Activated T-helper 2 cell treated with anti-CD3 and anti-CD28 coated beads, Interferon-gamma antibody, Interleukin-2, Interleukin-4, amounts not matched to agents 10 μg/mL and 5 μg/mL and 100 μg/mL, durations not matched to agents 14 hours and 24 hours and 36 hours (primary cell): ENCODE measurements at regions not wholly inside any gene's neighbourhood (a gene's known extent, or its start where the extent isn't known, plus 50 kb on each side); places are given as distances from the start of the nearest gene placed in this dataset.
"Not testable (repeated sequence)": the region's sequence is repeated elsewhere in the genome, so short reads cannot be mapped to it uniquely, and the experiment has no call there.

Source experiments
- DNase-seq: peaks from one replicate; pipeline ENCODE4 v3.0.0; 2021; ENCODE audit warnings: low spot score
- H3K27ac Mint-ChIP-seq: one replicate; pipeline ENCODE4 v1.8.0; 2021; ENCODE audit warnings: mixed read lengths
- H3K27me3 Mint-ChIP-seq: one replicate; pipeline ENCODE4 v1.8.0; 2021; ENCODE audit warnings: low read depth, mixed read lengths
- H3K36me3 Mint-ChIP-seq: one replicate; pipeline ENCODE4 v1.8.0; 2021; ENCODE audit warnings: low read depth, mixed read lengths
- H3K4me1 Mint-ChIP-seq: one replicate; pipeline ENCODE4 v1.8.0; 2021; ENCODE audit warnings: low read depth, mixed read lengths
- H3K4me3 Mint-ChIP-seq: one replicate; pipeline ENCODE4 v1.8.0; 2021; ENCODE audit warnings: low read depth, mild to moderate bottlenecking, moderate library complexity, mixed read lengths
- H3K9me3 Mint-ChIP-seq: one replicate; pipeline ENCODE4 v1.8.0; 2021; ENCODE audit warnings: mixed read lengths
- intact Hi-C: fragments of 100-400 bp; cut with micrococcal nuclease; formaldehyde crosslinking; loops from one replicate; pipeline ENCODE4 v1.15.1; 2023

DNA sequence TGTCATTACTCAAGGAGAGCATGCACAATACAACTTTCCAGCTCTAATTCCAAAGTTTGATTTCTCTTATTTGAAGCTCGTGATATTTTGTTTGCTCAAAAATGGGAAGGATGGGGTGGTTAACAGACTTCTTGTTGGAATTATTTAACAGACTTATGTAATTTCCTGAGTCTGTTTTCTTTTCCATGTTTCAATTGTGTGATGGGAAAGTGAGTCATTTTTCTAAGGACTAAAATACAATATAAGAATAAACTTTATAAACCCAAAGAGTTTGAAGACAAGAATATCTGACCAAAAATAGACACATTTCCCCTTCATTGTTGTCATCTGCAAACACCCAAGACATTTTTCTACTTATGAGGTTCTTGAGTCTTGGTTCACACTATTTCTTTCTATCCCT is 211.8 kb upstream of the SLITRK5 start:
- Mint-ChIP-seq H3K4me3 (no peak overlapping the region), H3K4me1 (no peaks in the 10 kb centered on the region), H3K27me3 (no peaks in the 10 kb centered on the region), H3K27ac (no peak overlapping the region), H3K36me3 (no peaks in the 10 kb centered on the region), H3K9me3 (peaks cover 40% of the 10 kb centered on the region)
- intact Hi-C loops = no loop called here
- DNase-seq = no peak

- H3K27ac Mint-ChIP-seq = no peak overlapping the region
- H3K36me3 Mint-ChIP-seq = no peaks in the 10 kb centered on the region
- H3K9me3 Mint-ChIP-seq = peaks cover 27% of the 10 kb centered on the region
- H3K4me1 Mint-ChIP-seq = no peaks in the 10 kb centered on the region
- no peak for DNase-seq
- H3K27me3 Mint-ChIP-seq = no peaks in the 10 kb centered on the region
- intact Hi-C loops = no loop called here
- no peak overlapping the region for H3K4me3 Mint-ChIP-seq
These were observed 173.7 kb upstream of the SLITRK5 start for GRCh38 chr13:87497426-87497825.

DNA sequence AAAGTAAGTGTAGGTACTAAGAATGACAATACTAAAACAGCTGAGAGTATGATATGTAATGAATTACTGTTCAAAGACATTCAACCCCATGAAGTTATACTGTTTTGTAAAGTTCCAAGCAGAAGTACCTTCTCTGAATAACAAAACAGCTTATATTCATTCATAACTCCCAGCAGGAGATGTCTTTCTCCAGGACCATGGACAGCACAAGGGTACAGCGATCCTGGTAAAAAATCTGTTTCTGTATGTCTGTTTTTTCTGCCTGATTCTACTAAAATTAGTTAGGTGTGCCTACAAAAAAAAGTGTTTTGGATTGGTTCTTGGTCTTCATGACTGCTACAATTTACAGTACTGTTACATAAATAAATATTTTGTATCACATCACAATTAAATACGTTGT is 172.5 kb upstream of the SLITRK5 start:
- DNase-seq = no peak
- no peak overlapping the region for H3K4me3 Mint-ChIP-seq
- H3K27me3 Mint-ChIP-seq = no peaks in the 10 kb centered on the region
- no peaks in the 10 kb centered on the region for H3K4me1 Mint-ChIP-seq
- peaks cover 26% of the 10 kb centered on the region for H3K9me3 Mint-ChIP-seq
- no peaks in the 10 kb centered on the region for H3K36me3 Mint-ChIP-seq
- intact Hi-C loops = no loop called here
- H3K27ac Mint-ChIP-seq = no peak overlapping the region

- H3K27ac Mint-ChIP-seq = no peak overlapping the region
- no peaks in the 10 kb centered on the region for H3K4me1 Mint-ChIP-seq
- H3K27me3 Mint-ChIP-seq = no peaks in the 10 kb centered on the region
- intact Hi-C loops = no loop called here
- H3K4me3 Mint-ChIP-seq = no peak overlapping the region
- H3K9me3 Mint-ChIP-seq = peaks cover 30% of the 10 kb centered on the region
- no peaks in the 10 kb centered on the region for H3K36me3 Mint-ChIP-seq
- DNase-seq = no peak
These were observed 146.4 kb upstream of the SLITRK5 start for GRCh38 chr13:87524775-87525174.

DNA sequence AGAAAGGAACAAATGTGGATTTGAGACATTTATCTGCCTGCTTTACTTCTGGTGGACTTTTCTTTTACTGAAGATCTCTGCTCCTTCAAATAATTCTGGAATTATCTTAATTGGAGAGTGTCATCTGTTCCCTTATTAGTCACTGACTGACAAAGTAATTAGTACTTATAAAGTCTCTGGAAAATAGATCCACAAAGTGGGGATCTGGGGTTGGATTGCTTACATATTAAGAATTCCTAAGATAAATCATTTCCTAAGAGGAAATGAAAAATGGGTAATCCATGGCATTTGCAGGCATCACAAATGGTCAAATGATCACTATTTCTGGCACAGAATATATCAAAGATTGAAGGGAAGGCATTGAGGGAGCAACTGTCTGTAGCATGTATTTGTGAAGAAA is 137.4 kb upstream of the SLITRK5 start:
- H3K4me1 Mint-ChIP-seq = no peaks in the 10 kb centered on the region
- no peak overlapping the region for H3K27ac Mint-ChIP-seq
- intact Hi-C loops = no loop called here
- DNase-seq = no peak
- no peaks in the 10 kb centered on the region for H3K36me3 Mint-ChIP-seq
- no peak overlapping the region for H3K4me3 Mint-ChIP-seq
- no peaks in the 10 kb centered on the region for H3K27me3 Mint-ChIP-seq
- peaks cover 25% of the 10 kb centered on the region for H3K9me3 Mint-ChIP-seq

DNA sequence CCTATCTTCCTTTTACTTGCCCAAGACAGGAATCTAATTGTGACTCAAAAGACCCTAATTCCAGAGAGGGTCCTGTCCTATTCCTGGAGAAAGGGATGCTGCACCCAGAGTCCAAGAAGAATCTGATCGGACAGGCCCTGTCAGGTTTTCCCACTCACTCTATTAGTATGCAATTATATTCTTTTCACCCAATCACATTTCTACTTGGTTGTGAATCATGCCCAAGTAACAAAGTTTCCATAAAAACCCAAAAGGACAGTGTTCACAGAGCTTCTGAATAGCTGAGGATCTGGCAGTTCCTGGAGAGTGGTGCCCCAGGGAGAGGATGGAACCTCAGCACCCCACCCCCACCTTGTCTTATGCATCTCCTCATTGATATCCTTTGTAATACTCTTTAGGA is 135.3 kb upstream of the SLITRK5 start:
- no peak for DNase-seq
- Mint-ChIP-seq H3K27me3 (no peaks in the 10 kb centered on the region), H3K9me3 (peaks cover 31% of the 10 kb centered on the region), H3K4me1 (no peaks in the 10 kb centered on the region), H3K27ac (no peak overlapping the region), H3K36me3 (no peaks in the 10 kb centered on the region), H3K4me3 (no peak overlapping the region)
- intact Hi-C loops = no loop called here

- Mint-ChIP-seq H3K4me3 (no peak overlapping the region), H3K27me3 (no peaks in the 10 kb centered on the region), H3K9me3 (peaks cover 27% of the 10 kb centered on the region), H3K36me3 (no peaks in the 10 kb centered on the region), H3K27ac (no peak overlapping the region), H3K4me1 (no peaks in the 10 kb centered on the region)
- intact Hi-C loops = no loop called here
- DNase-seq = no peak
These were observed 134.7 kb upstream of the SLITRK5 start for GRCh38 chr13:87536499-87536898.

DNA sequence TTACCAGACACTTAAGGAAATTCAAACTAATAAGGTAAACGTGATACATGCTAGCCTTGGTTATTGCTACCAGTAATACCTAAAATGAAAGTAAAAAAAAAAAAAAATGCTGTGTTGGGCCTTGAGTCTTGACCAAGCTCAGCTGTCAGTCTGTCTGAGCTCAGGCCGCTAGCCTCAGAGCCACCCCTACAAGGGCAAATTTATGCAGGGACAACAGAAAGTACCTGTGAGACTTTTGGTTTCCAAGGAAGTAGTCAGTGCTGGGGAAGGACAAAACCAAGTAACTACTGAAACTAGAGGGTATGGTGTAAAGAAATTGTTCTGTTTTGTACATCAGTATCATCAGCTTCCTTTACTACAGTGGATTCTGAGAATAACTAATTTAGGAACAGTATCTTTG is 134.3 kb upstream of the SLITRK5 start:
- intact Hi-C loops = no loop called here
- no peak for DNase-seq
- H3K27me3 Mint-ChIP-seq = no peaks in the 10 kb centered on the region
- peaks cover 27% of the 10 kb centered on the region for H3K9me3 Mint-ChIP-seq
- no peaks in the 10 kb centered on the region for H3K4me1 Mint-ChIP-seq
- H3K4me3 Mint-ChIP-seq = no peak overlapping the region
- H3K27ac Mint-ChIP-seq = no peak overlapping the region
- H3K36me3 Mint-ChIP-seq = no peaks in the 10 kb centered on the region

DNA sequence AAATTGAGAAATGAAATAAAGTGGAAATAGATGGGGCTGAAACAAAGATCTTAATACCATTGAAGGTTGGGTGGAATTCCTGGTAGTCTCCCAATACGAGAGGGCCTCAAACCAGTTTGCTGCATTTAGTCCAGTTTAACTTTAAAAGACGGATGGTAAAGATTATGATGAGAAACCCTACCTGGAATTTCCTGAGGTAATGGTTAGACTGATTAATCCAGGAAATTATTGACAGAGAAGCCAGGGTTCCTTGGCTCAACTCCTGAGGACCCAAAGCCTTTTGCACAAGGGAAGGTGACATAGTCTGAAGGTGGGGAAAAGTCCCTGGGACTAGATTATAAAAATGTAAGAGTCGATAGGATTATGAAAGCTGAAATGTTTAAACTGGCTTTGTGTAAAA is 133.2 kb upstream of the SLITRK5 start:
- no peak for DNase-seq
- no peak overlapping the region for H3K4me3 Mint-ChIP-seq

DNA sequence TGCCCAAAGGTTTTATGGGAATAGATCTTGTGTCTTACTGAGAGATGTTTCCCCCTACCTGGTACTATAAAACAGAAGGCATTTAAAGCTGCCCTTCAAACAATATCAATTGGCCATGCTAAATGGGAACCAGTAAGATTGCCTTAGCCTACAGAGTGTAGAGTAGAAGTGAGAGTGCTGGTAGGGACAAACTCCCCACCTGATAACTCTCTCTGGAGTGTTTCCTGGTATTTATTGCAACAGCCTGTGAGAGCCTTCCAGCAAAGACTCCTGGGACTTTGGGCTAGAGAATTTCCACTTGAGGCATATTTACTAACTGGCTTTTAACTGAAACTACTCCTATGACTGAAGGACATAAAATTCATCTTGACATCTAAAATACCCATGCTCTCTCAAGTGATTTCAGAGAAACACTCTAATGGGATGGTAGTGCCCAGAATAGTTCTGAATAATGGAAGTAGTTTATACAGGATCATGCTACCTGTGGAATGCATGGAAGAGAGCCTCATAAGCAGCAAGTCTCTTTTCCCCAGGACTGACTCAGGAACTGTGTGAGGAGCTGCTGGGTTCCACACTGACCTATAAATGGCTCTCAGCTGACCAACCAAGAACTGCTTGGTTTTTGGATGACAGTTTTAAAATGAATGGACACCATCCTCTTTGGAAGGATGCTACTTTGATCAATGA is 132.7 kb upstream of the SLITRK5 start:
- Mint-ChIP-seq H3K27ac (no peak overlapping the region), H3K27me3 (no peaks in the 10 kb centered on the region), H3K4me3 (no peak overlapping the region), H3K9me3 (peaks cover 25% of the 10 kb centered on the region), H3K4me1 (no peaks in the 10 kb centered on the region), H3K36me3 (no peaks in the 10 kb centered on the region)
- intact Hi-C loops = no loop called here
- DNase-seq = no peak

More for the DNA sequence above, 133.2 kb upstream of the SLITRK5 start:
- peaks cover 27% of the 10 kb centered on the region for H3K9me3 Mint-ChIP-seq
- H3K27me3 Mint-ChIP-seq = no peaks in the 10 kb centered on the region
- intact Hi-C loops = no loop called here
- H3K4me1 Mint-ChIP-seq = no peaks in the 10 kb centered on the region
- no peak overlapping the region for H3K27ac Mint-ChIP-seq
- no peaks in the 10 kb centered on the region for H3K36me3 Mint-ChIP-seq

DNA sequence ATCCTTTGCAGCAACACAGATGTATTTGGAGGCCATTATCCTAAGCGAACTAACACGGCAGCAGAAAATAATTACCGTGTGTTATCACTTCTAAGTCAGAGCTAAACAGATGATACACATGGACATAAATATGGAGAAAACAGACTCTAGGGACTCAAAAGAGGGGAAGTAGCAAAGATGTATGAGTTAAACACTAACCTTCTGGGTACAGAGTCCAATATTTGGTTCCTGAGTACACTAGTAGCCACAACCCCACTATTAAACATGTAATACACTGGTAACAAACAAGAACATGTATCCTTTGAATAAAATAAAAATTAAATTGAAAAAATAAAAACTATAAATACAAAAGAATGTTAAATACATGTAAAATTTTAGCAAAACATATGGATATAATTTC is 118.0 kb upstream of the SLITRK5 start:
- H3K27ac Mint-ChIP-seq = no peak overlapping the region
- peaks cover 18% of the 10 kb centered on the region for H3K9me3 Mint-ChIP-seq
- H3K4me3 Mint-ChIP-seq = no peak overlapping the region
- no peaks in the 10 kb centered on the region for H3K36me3 Mint-ChIP-seq
- intact Hi-C loops = no loop called here
- DNase-seq = no peak
- H3K4me1 Mint-ChIP-seq = no peaks in the 10 kb centered on the region
- no peaks in the 10 kb centered on the region for H3K27me3 Mint-ChIP-seq

DNA sequence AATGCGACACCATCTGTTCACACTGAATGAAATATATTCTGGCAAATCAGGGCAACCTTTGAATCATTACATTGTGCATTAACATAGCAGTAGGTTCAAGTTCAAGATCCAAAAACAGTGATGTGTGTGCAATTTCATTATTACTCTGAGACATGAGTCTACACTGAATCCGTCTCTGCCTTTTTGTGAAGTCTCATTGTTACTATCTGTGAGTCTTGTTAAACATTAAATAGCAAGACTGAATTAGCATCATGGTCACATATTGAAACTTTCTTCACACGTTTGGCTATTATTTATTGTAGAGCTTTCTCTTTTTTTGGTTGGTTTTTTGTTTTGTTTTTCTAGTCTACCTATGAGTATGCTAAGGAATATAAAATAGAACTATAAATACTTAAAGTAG is 117.1 kb upstream of the SLITRK5 start:
- Mint-ChIP-seq H3K36me3 (no peaks in the 10 kb centered on the region), H3K4me3 (no peak overlapping the region), H3K27me3 (no peaks in the 10 kb centered on the region), H3K27ac (no peak overlapping the region), H3K4me1 (no peaks in the 10 kb centered on the region), H3K9me3 (peaks cover 18% of the 10 kb centered on the region)
- no peak for DNase-seq
- intact Hi-C loops = no loop called here

DNA sequence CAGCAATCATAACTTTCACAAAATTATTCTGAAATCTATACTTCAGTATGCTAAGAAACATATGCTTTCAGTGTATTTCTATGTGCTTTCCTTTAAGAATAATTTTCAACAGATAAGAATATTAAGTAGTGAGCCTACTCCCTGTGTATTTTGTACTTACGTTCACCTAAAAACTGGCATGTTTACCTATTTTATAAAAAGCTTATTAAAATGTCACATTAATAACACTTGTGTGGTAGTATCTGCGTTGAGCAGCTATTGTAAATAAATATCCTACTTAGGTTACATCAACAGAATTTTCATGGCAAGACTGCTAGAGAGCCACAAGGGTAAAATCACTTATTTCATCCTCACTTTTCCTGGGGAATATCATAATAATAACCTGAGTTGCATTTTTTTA is 113.4 kb upstream of the SLITRK5 start:
- no peak overlapping the region for H3K4me3 Mint-ChIP-seq
- no peak for DNase-seq
- no peak overlapping the region for H3K27ac Mint-ChIP-seq
- H3K4me1 Mint-ChIP-seq = no peaks in the 10 kb centered on the region
- H3K27me3 Mint-ChIP-seq = no peaks in the 10 kb centered on the region
- no peaks in the 10 kb centered on the region for H3K36me3 Mint-ChIP-seq
- intact Hi-C loops = no loop called here
- H3K9me3 Mint-ChIP-seq = peaks cover 27% of the 10 kb centered on the region

DNA sequence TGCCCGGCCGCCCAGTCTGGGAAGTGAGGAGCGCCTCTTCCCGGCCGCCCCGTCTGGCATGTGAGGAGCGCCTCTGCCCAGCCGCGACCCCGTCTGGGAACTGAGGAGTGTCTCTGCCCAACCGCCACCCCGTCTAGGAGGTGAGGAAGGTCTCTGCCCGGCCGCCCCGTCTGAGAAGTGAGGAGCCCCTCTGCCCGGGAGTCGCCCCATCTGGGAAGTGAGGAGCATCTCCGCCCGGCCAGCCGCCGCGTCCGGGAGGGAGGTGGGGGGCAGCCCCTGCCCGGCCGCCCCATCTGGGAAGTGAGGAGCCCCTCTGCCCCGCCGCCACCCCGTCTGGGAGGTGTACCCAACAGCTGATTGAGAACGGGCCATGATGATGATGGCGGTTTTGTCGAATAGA is 109.6 kb upstream of the SLITRK5 start:
- H3K9me3 Mint-ChIP-seq = peaks cover 30% of the 10 kb centered on the region
- H3K36me3 Mint-ChIP-seq, H3K27ac Mint-ChIP-seq, H3K27me3 Mint-ChIP-seq, H3K4me3 Mint-ChIP-seq, intact Hi-C loops, DNase-seq, H3K4me1 Mint-ChIP-seq: not testable (repeated sequence)
